GM12865 (cell line): ENCODE measurements at regions not wholly inside any gene's neighbourhood (a gene's known extent, or its start where the extent isn't known, plus 50 kb on each side); places are given as distances from the start of the nearest gene placed in this dataset.

ENCODE experiments used
- DNase-seq: peaks from one replicate; pipeline ENCODE4 v3.0.0; 2010; ENCODE audit warnings: low read depth
- H3K4me3 ChIP-seq: 2 replicates; pipeline ENCODE4 v1.5.1; 2011; ENCODE audit warnings: mild to moderate bottlenecking, low read depth, low read length, control low read depth
- TF ChIP-seq, protein P1 (sequence below): IDR thresholded peaks from 2 replicates; pipeline ENCODE4 v1.5.1; 2011; ENCODE audit warnings: low read length, control low read depth, low read depth, inconsistent platforms; ENCODE audit not compliant: insufficient read depth; ENCODE audit errors: missing control alignments

DNA sequence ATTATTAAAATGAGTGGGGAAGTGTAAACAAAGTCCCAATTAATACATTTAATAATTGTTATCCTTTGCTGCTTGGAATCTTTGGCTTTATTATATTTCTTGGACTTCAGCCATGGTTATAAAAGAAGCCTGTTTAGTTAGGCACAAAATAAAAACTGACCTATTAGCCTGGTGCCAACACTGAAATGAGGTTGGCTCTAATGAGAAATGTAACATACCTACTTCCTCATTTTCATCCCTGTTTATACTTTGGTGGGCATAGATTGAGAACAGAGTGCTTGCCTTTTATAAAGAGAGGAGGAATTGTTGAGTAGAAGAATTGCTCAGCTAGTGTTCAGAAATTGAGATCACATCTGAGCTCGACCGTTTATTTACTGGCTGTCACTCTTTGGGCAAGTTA, 471.3 kb downstream of the UTRN start:
- TF ChIP-seq, protein P1, sequence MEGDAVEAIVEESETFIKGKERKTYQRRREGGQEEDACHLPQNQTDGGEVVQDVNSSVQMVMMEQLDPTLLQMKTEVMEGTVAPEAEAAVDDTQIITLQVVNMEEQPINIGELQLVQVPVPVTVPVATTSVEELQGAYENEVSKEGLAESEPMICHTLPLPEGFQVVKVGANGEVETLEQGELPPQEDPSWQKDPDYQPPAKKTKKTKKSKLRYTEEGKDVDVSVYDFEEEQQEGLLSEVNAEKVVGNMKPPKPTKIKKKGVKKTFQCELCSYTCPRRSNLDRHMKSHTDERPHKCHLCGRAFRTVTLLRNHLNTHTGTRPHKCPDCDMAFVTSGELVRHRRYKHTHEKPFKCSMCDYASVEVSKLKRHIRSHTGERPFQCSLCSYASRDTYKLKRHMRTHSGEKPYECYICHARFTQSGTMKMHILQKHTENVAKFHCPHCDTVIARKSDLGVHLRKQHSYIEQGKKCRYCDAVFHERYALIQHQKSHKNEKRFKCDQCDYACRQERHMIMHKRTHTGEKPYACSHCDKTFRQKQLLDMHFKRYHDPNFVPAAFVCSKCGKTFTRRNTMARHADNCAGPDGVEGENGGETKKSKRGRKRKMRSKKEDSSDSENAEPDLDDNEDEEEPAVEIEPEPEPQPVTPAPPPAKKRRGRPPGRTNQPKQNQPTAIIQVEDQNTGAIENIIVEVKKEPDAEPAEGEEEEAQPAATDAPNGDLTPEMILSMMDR = no peak
- no peak for DNase-seq
- H3K4me3 ChIP-seq = no peak overlapping the region

DNA sequence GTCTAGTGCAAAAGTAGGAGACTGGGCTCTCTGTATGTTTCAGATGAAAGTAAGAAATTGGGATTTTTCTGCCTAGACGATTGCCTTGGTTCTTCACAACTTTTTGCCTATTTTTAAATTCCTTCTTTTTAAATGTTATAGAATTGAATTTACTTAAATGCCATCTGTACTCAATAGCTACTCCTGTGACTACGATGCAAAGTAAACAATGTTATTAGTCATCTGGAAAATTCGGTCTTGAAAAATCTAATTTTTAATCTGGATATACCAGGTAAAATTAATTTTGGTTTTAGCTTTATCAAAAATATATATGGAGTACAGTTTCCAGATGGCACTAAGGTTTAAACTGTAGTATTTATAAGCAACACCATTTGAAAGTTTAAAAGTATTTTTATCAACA, 472.2 kb downstream of the UTRN start:
- no peak for DNase-seq
- TF ChIP-seq, protein P1 = no peak
- H3K4me3 ChIP-seq = no peak overlapping the region

DNA sequence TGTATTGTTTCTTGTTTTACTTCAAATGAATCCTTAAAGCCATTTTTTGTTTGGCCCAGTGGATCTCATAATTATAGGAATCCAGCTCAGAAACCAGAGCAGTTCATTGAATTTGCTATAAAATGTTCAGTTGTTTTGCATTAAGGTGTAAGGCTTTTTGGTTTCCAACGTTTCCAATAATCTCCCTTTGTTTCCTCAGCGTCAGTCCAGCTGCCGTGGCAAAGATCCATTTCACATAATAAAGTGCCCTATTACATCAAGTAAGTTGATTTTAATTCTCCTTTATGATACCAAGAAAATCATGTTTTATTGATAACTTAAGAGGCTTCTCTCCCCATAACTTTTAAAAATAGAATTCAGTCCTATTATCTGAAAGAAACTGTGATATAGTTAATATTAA, 472.6 kb downstream of the UTRN start:
- TF ChIP-seq, protein P1 = no peak
- no peak for DNase-seq
- H3K4me3 ChIP-seq = no peak overlapping the region

DNA sequence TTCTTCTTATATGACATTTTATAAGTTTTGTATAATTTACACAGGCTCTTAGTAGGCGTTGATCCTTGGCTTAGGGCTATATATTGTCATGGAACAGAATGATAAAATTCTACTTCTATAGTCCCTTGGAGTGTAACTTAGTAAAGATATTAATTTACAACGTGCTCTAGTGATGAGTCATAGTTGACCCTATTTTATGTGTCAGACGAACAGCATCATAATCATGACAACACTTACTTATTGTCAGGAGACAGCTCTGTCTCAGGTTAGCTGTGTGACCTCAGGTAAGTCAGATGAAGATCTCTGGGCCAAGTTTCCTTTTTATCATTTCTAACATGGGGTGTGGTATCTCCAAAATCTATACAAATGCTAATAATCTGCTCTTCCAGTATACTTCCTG, 473.5 kb downstream of the UTRN start:
- no peak overlapping the region for H3K4me3 ChIP-seq
- TF ChIP-seq, protein P1 = no peak
- DNase-seq = no peak

DNA sequence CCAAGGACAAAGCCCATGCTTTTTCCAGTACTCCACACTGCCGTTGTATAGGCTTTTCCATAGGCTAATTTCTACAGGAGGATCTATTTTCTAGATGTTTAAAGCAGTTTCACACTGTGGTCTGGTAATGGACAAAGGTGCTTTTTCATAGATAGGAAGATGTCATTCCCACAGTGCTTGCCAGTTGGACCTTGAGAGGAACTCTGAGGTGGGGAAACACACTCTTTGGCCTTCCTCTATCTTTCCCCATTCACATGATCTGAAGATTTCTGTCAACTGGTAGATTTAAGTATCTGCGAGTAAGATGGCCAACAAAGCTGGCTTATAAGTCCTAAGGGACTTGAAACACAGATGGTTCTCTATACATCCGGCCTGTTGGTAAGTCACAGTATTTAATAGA, 477.3 kb downstream of the UTRN start:
- TF ChIP-seq, protein P1 = no peak
- H3K4me3 ChIP-seq = no peak overlapping the region
- no peak for DNase-seq

DNA sequence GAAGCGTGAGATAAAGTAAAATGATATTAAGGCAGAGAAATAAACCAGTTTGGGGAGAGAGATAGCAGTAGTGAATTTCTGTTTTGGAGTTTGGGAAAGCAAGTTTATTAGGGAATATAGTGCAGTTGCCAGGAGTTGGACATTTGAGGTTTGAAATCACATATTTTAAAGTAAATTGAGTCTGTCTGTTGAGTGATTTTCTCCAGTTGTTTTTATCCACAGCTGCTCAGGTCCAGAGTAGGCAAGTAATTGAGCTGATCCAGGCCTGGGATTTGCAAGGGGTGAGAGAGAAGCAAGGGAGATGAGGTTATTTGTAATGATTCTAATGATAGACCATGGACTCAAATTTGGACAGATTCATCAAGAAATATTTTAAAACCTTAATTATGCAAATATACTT, 481.9 kb downstream of the UTRN start:
- DNase-seq = no peak
- no peak overlapping the region for H3K4me3 ChIP-seq

DNA sequence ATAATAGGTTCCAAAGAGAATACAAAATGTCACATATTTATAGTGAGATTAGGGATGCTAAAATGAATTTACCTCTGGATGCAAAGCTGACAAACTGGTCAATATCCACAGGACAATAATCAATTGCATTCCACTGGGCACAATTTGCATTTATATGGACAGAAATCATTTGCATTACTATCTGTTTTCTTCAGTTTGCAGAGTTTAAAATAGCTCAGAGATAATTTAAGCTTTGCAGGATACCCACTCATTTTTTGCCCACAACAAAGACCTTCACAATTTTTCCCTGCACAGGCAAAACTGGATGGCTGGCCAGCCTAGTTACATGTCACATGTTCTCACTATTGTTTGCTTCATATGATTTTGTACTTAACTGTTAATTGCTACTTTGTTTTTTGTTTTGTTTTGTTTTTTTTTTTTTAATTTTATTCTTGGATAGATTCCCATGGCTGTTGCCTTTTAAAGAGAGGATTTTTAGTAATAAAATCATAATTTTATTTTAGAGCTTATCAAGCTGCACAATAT, 483.5 kb downstream of the UTRN start:
- TF ChIP-seq, protein P1 = no peak
- DNase-seq = no peak
- no peak overlapping the region for H3K4me3 ChIP-seq

More for the DNA sequence above, 481.9 kb downstream of the UTRN start:
- TF ChIP-seq, protein P1 = no peak
